Subcutaneous abdominal adipose tissue (tissue), 5 donors: ENCODE measurements at regions not wholly inside any gene's neighbourhood (a gene's known extent, or its start where the extent isn't known, plus 50 kb on each side); places are given as distances from the start of the nearest gene placed in this dataset.
A peak's percentile ranks its signal among the peaks of the same experiment; 100 is the strongest.

ENCODE experiments used
- H3K27ac ChIP-seq: one replicate; pipeline ENCODE4 v1.7.0; 2013; ENCODE audit warnings: low read depth, mild to moderate bottlenecking, inconsistent platforms, low read length, moderate library complexity
- H3K27me3 ChIP-seq, 5 donors: one replicate each; pipeline ENCODE4 v1.7.0; 2013; ENCODE audit warnings: low read length in 5 of 5, inconsistent platforms in 1 of 5; ENCODE audit not compliant: control insufficient read depth in 5 of 5, insufficient read depth in 4 of 5
- H3K36me3 ChIP-seq, 5 donors: one replicate each; pipeline ENCODE4 v1.7.0; 2013; ENCODE audit warnings: low read length in 5 of 5; ENCODE audit not compliant: control insufficient read depth in 5 of 5, insufficient read depth in 5 of 5
- H3K4me1 ChIP-seq, 5 donors: one replicate each; pipeline ENCODE4 v1.7.0; 2013; ENCODE audit warnings: low read length in 5 of 5, mild to moderate bottlenecking in 3 of 5, moderate library complexity in 1 of 5; ENCODE audit not compliant: control insufficient read depth in 5 of 5, insufficient read depth in 5 of 5
- H3K4me3 ChIP-seq, 5 donors: one replicate each; pipeline ENCODE4 v1.7.0; 2013; ENCODE audit warnings: low read length in 5 of 5, low read depth in 1 of 5
- H3K9ac ChIP-seq, 5 donors: one replicate each; pipeline ENCODE4 v1.7.0; 2013; ENCODE audit warnings: low read length in 5 of 5, mild to moderate bottlenecking in 4 of 5, moderate library complexity in 3 of 5
- H3K9me3 ChIP-seq, 5 donors: one replicate each; pipeline ENCODE4 v1.7.0; 2013; ENCODE audit warnings: low read length in 5 of 5; ENCODE audit not compliant: control insufficient read depth in 5 of 5
- donor health status: healthy.
- donor health status: healthy.
- donor health status: healthy.
- donor health status: healthy.
- donor health status: healthy.

- no peak overlapping the region for H3K27ac ChIP-seq
- H3K4me3 ChIP-seq, result peak overlapping the region in 1 of 5 donors; percentile 9
- no peak overlapping the region for H3K9ac ChIP-seq
- H3K36me3 ChIP-seq, result no peaks in the 10 kb centered on the region
- peaks cover 0 to 6% (median 0%) of the 10 kb centered on the region in 5 donors for H3K4me1 ChIP-seq
- no peaks in the 10 kb centered on the region for H3K9me3 ChIP-seq
- H3K27me3 ChIP-seq, result peaks cover 0 to 3% (median 0%) of the 10 kb centered on the region in 5 donors
Observed at GRCh38 chr1:244341455-244342450, 110.0 kb downstream of the ADSS2 start.

GRCh38 chr1:244344001-244344400 lies 107.7 kb downstream of the ADSS2 start:
- no peak overlapping the region for H3K4me3 ChIP-seq

GRCh38 chr1:244346972-244347618 lies 104.6 kb downstream of the ADSS2 start:
- Histone ChIP-seq H3K9me3 (peaks cover 0 to 2% (median 0%) of the 10 kb centered on the region in 5 donors), H3K27me3 (peaks cover 0 to 2% (median 0%) of the 10 kb centered on the region in 5 donors), H3K27ac (no peak overlapping the region), H3K4me1 (peaks cover 0 to 10% (median 6%) of the 10 kb centered on the region in 5 donors), H3K36me3 (no peaks in the 10 kb centered on the region), H3K9ac (no peak overlapping the region), H3K4me3 (no peak overlapping the region)

More at GRCh38 chr1:244344001-244344400, 107.7 kb downstream of the ADSS2 start:
- peaks cover 0 to 2% (median 0%) of the 10 kb centered on the region in 5 donors for H3K9me3 ChIP-seq
- peaks cover 0 to 9% (median 3%) of the 10 kb centered on the region in 5 donors for H3K4me1 ChIP-seq
- no peak overlapping the region for H3K27ac ChIP-seq
- peaks cover 0 to 3% (median 0%) of the 10 kb centered on the region in 5 donors for H3K27me3 ChIP-seq
- no peaks in the 10 kb centered on the region for H3K36me3 ChIP-seq
- H3K9ac ChIP-seq, result no peak overlapping the region

- Histone ChIP-seq H3K4me1 (peaks cover 0 to 10% (median 6%) of the 10 kb centered on the region in 5 donors), H3K27ac (no peak overlapping the region)
Observed at GRCh38 chr1:244347942-244348341, 103.8 kb downstream of the ADSS2 start.

GRCh38 chr1:244349103-244349531 lies 102.6 kb downstream of the ADSS2 start:
- Histone ChIP-seq H3K4me1 (peaks cover 0 to 15% (median 10%) of the 10 kb centered on the region in 5 donors), H3K4me3 (no peak overlapping the region), H3K9ac (no peak overlapping the region), H3K27me3 (peaks cover 0 to 2% (median 0%) of the 10 kb centered on the region in 5 donors), H3K27ac (no peak overlapping the region), H3K36me3 (no peaks in the 10 kb centered on the region), H3K9me3 (peaks cover 0 to 2% (median 0%) of the 10 kb centered on the region in 5 donors)

More at GRCh38 chr1:244347942-244348341, 103.8 kb downstream of the ADSS2 start:
- Histone ChIP-seq H3K9ac (no peak overlapping the region), H3K9me3 (peaks cover 0 to 2% (median 0%) of the 10 kb centered on the region in 5 donors), H3K36me3 (no peaks in the 10 kb centered on the region), H3K4me3 (no peak overlapping the region), H3K27me3 (peaks cover 0 to 2% (median 0%) of the 10 kb centered on the region in 5 donors)

GRCh38 chr1:244349581-244350001 lies 102.1 kb downstream of the ADSS2 start:
- Histone ChIP-seq H3K4me1 (peaks cover 0 to 15% (median 10%) of the 10 kb centered on the region in 5 donors), H3K4me3 (no peak overlapping the region), H3K9me3 (peaks cover 0 to 2% (median 0%) of the 10 kb centered on the region in 5 donors), H3K36me3 (no peaks in the 10 kb centered on the region), H3K27me3 (peaks cover 0 to 2% (median 0%) of the 10 kb centered on the region in 5 donors), H3K27ac (no peak overlapping the region), H3K9ac (no peak overlapping the region)

GRCh38 chr1:244350027-244350426 lies 101.7 kb downstream of the ADSS2 start:
- Histone ChIP-seq H3K36me3 (no peaks in the 10 kb centered on the region), H3K4me3 (no peak overlapping the region), H3K4me1 (peaks cover 0 to 15% (median 10%) of the 10 kb centered on the region in 5 donors), H3K9me3 (peaks cover 0 to 2% (median 0%) of the 10 kb centered on the region in 5 donors), H3K9ac (no peak overlapping the region), H3K27ac (no peak overlapping the region), H3K27me3 (peaks cover 0 to 2% (median 0%) of the 10 kb centered on the region in 5 donors)

- no peaks in the 10 kb centered on the region for H3K9me3 ChIP-seq
- H3K9ac ChIP-seq, result no peak overlapping the region
- no peak overlapping the region for H3K27ac ChIP-seq
- H3K36me3 ChIP-seq, result no peaks in the 10 kb centered on the region
- H3K4me3 ChIP-seq, result no peak overlapping the region
- H3K4me1 ChIP-seq, result peaks cover 0 to 15% (median 10%) of the 10 kb centered on the region in 5 donors
- peaks cover 0 to 2% (median 0%) of the 10 kb centered on the region in 5 donors for H3K27me3 ChIP-seq
Observed at GRCh38 chr1:244352156-244352830, 99.4 kb downstream of the ADSS2 start.

- H3K27me3 ChIP-seq, result peaks cover 0 to 2% (median 0%) of the 10 kb centered on the region in 5 donors
- no peaks in the 10 kb centered on the region for H3K9me3 ChIP-seq
- H3K9ac ChIP-seq, result no peak overlapping the region
- H3K36me3 ChIP-seq, result no peaks in the 10 kb centered on the region
- peaks cover 0 to 15% (median 8%) of the 10 kb centered on the region in 5 donors for H3K4me1 ChIP-seq
- H3K27ac ChIP-seq, result peak overlapping the region; percentile 52
- H3K4me3 ChIP-seq, result no peak overlapping the region
Observed at GRCh38 chr1:244353551-244354091, 98.1 kb downstream of the ADSS2 start.
